Neural cell (in vitro differentiated cells): ENCODE measurements at regions not wholly inside any gene's neighbourhood (a gene's known extent, or its start where the extent isn't known, plus 50 kb on each side); places are given as distances from the start of the nearest gene placed in this dataset.

Experiments
- H2AFZ ChIP-seq: fragments of 200-600, 300-800 bp; sonication (generic), shearing (Covaris generic); 2 replicates; pipeline ENCODE4 v1.6.0; 2014; ENCODE audit warnings: low read depth, mild to moderate bottlenecking, antibody characterized with exemption, low read length, moderate library complexity
- H3F3A ChIP-seq: fragments of 200-600 bp; shearing (Covaris generic); 2 replicates; pipeline ENCODE4 v1.6.1; 2016; ENCODE audit warnings: mild to moderate bottlenecking, moderate library complexity, mixed read lengths, antibody characterized with exemption, low read length; ENCODE audit not compliant: insufficient read depth, poor library complexity, severe bottlenecking
- H3K27ac ChIP-seq: fragments of 200-600, 300-800 bp; sonication (generic), shearing (Covaris generic); 2 replicates; pipeline ENCODE4 v1.5.1; 2014; ENCODE audit warnings: mild to moderate bottlenecking, low read length, moderate library complexity
- H3K27me3 ChIP-seq: fragments of 300-800, 200-600 bp; sonication (generic), shearing (Covaris generic); 2 replicates; pipeline ENCODE4 v1.6.0; 2014; ENCODE audit warnings: mild to moderate bottlenecking, low read depth, low read length, moderate library complexity; ENCODE audit not compliant: insufficient read depth
- H3K36me3 ChIP-seq: fragments of 300-800, 200-600 bp; sonication (generic), shearing (Covaris generic); 2 replicates; pipeline ENCODE4 v1.5.1; 2014; ENCODE audit warnings: mild to moderate bottlenecking, antibody characterized with exemption, low read length, moderate library complexity; ENCODE audit not compliant: insufficient read depth
- H3K4me2 ChIP-seq: fragments of 300-800, 200-600 bp; sonication (generic), shearing (Covaris generic); 2 replicates; pipeline ENCODE4 v1.6.0; 2014; ENCODE audit warnings: mild to moderate bottlenecking, low read length
- H3K4me3 ChIP-seq: fragments of 300-800, 200-600 bp; sonication (generic), shearing (Covaris generic); 2 replicates; pipeline ENCODE4 v1.5.1; 2014; ENCODE audit warnings: mild to moderate bottlenecking, low read length, moderate library complexity
- H3K79me2 ChIP-seq: fragments of 200-600 bp; shearing (Covaris generic); replicated peaks from 2 replicates; pipeline ENCODE4 v1.6.0; 2014; ENCODE audit warnings: mild to moderate bottlenecking, low read length, moderate library complexity; ENCODE audit not compliant: insufficient read depth
- H3K9ac ChIP-seq: fragments of 300-800, 200-600 bp; sonication (generic), shearing (Covaris generic); 2 replicates; pipeline ENCODE4 v1.6.1; 2016; ENCODE audit warnings: mild to moderate bottlenecking, low read length, mixed read lengths
- H3K9me2 ChIP-seq: fragments of 200-600 bp; shearing (Covaris generic); 2 replicates; pipeline ENCODE4 v1.6.1; 2016; ENCODE audit warnings: mild to moderate bottlenecking, low read length, mixed read lengths; ENCODE audit not compliant: insufficient read depth
- H3K9me3 ChIP-seq: fragments of 200-600, 300-800 bp; sonication (generic), shearing (Covaris generic); 2 replicates; pipeline ENCODE4 v1.6.1; 2016; ENCODE audit warnings: mild to moderate bottlenecking, mixed run types, low read length, moderate library complexity, mixed read lengths
- H4K20me1 ChIP-seq: fragments of 200-600 bp; shearing (Covaris generic); 2 replicates; pipeline ENCODE4 v1.6.1; 2016; ENCODE audit warnings: mild to moderate bottlenecking, mixed run types; ENCODE audit not compliant: insufficient read depth
- EP300 ChIP-seq: fragments of 450-650 bp; conservative IDR thresholded peaks from 2 replicates; pipeline ENCODE4 v1.6.1; 2014; ENCODE audit warnings: antibody characterized with exemption, mild to moderate bottlenecking, moderate library complexity; ENCODE audit not compliant: poor library complexity, severe bottlenecking
- EZH2 ChIP-seq: fragments of 200-600, 300-800 bp; shearing (Covaris generic), sonication (generic); IDR thresholded peaks from 2 replicates; pipeline ENCODE4 v1.6.1; 2014; ENCODE audit warnings: antibody characterized with exemption, low read length, borderline replicate concordance, mild to moderate bottlenecking; ENCODE audit not compliant: insufficient read depth, poor library complexity, severe bottlenecking
- MXI1 ChIP-seq: fragments of 450-650 bp; conservative IDR thresholded peaks from 2 replicates; pipeline ENCODE4 v1.6.1; 2014; ENCODE audit warnings: antibody characterized with exemption, mild to moderate bottlenecking; ENCODE audit not compliant: poor library complexity, severe bottlenecking
- POLR2AphosphoS5 ChIP-seq: IDR thresholded peaks from 2 replicates; pipeline ENCODE4 v1.6.1; 2012
- RAD21 ChIP-seq: fragments of 450-650 bp; conservative IDR thresholded peaks from 2 replicates; pipeline ENCODE4 v1.6.1; 2014; ENCODE audit warnings: antibody characterized with exemption, mild to moderate bottlenecking, moderate library complexity
- SMC3 ChIP-seq: fragments of 450-650 bp; conservative IDR thresholded peaks from 2 replicates; pipeline ENCODE4 v1.6.1; 2014; ENCODE audit warnings: antibody characterized with exemption, mild to moderate bottlenecking, moderate library complexity; ENCODE audit not compliant: poor library complexity
- TAF1 ChIP-seq: IDR thresholded peaks from 2 replicates; pipeline ENCODE4 v1.6.1; 2012; ENCODE audit warnings: low read depth
- TF ChIP-seq, protein P1 (sequence below): fragments of 450-650 bp; IDR thresholded peaks from 2 replicates; pipeline ENCODE4 v1.5.1; 2014; ENCODE audit warnings: antibody characterized with exemption, mild to moderate bottlenecking, moderate library complexity; ENCODE audit not compliant: poor library complexity, severe bottlenecking
- TF ChIP-seq, protein P2 (sequence below): IDR thresholded peaks from 2 replicates; pipeline ENCODE4 v1.6.1; 2012; ENCODE audit warnings: borderline replicate concordance

DNA sequence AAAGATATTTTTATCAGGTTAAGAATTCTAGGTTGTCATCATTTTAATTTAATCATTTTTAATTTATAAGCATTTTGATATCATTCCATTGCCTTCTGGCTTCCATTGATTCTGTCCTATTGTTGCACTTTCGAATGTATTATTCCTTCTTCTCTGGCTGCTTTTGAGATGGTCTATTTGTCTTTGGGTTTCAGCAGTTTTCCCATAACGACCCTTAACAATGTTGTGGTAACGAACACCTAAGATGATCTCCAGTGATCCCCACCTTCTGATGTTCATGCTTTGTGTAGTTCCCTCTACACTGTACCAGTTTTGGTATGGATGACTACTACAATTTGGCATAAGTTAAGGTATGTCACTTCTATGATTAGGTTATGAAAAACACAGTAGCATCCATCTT lies 59.9 kb downstream of the MINAR1 start:
- Histone ChIP-seq H3K9me3 (no peaks in the 10 kb centered on the region), H3F3A (no peaks in the 10 kb centered on the region), H3K27me3 (no peaks in the 10 kb centered on the region), H3K9ac (no peak overlapping the region), H4K20me1 (no peaks in the 10 kb centered on the region), H3K27ac (no peak overlapping the region), H3K36me3 (no peaks in the 10 kb centered on the region), H3K9me2 (no peaks in the 10 kb centered on the region), H3K4me3 (no peak overlapping the region), H3K4me2 (no peak overlapping the region), H3K79me2 (no peaks in the 10 kb centered on the region), H2AFZ (no peak overlapping the region)
- TF ChIP-seq POLR2AphosphoS5 (no peak), RAD21 (no peak), EP300 (no peak), MXI1 (no peak), TAF1 (no peak), EZH2 (no peak), SMC3 (no peak)
- TF ChIP-seq, protein P1, sequence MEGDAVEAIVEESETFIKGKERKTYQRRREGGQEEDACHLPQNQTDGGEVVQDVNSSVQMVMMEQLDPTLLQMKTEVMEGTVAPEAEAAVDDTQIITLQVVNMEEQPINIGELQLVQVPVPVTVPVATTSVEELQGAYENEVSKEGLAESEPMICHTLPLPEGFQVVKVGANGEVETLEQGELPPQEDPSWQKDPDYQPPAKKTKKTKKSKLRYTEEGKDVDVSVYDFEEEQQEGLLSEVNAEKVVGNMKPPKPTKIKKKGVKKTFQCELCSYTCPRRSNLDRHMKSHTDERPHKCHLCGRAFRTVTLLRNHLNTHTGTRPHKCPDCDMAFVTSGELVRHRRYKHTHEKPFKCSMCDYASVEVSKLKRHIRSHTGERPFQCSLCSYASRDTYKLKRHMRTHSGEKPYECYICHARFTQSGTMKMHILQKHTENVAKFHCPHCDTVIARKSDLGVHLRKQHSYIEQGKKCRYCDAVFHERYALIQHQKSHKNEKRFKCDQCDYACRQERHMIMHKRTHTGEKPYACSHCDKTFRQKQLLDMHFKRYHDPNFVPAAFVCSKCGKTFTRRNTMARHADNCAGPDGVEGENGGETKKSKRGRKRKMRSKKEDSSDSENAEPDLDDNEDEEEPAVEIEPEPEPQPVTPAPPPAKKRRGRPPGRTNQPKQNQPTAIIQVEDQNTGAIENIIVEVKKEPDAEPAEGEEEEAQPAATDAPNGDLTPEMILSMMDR: no peak
- TF ChIP-seq, protein P2, sequence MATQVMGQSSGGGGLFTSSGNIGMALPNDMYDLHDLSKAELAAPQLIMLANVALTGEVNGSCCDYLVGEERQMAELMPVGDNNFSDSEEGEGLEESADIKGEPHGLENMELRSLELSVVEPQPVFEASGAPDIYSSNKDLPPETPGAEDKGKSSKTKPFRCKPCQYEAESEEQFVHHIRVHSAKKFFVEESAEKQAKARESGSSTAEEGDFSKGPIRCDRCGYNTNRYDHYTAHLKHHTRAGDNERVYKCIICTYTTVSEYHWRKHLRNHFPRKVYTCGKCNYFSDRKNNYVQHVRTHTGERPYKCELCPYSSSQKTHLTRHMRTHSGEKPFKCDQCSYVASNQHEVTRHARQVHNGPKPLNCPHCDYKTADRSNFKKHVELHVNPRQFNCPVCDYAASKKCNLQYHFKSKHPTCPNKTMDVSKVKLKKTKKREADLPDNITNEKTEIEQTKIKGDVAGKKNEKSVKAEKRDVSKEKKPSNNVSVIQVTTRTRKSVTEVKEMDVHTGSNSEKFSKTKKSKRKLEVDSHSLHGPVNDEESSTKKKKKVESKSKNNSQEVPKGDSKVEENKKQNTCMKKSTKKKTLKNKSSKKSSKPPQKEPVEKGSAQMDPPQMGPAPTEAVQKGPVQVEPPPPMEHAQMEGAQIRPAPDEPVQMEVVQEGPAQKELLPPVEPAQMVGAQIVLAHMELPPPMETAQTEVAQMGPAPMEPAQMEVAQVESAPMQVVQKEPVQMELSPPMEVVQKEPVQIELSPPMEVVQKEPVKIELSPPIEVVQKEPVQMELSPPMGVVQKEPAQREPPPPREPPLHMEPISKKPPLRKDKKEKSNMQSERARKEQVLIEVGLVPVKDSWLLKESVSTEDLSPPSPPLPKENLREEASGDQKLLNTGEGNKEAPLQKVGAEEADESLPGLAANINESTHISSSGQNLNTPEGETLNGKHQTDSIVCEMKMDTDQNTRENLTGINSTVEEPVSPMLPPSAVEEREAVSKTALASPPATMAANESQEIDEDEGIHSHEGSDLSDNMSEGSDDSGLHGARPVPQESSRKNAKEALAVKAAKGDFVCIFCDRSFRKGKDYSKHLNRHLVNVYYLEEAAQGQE: no peak

DNA sequence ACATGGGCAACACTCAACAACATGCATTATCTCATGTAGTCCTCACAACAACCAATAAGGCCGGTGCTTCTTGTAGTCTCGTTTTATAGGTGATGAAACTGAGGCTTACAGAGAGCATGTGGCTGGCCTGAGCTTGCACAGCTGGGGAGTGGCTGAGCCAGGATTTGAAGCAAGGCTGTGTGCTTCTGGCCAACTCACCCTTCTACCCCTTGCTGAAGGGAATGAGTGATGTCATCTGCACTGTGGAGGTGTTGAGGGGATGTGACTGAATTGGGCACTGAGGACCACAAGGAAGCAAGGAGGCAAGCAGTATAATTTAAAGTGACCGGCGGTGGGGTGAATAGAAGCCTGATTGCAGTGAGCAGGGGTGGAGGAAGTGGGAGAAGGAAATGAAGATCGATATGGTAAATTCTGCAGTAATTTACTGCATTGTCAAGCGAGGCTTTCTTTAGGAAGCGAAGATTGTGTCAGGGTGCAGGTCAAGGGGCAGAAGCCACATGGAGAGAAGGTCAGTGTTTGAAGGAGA lies 62.3 kb downstream of the MINAR1 start:
- H3K27me3 ChIP-seq: no peaks in the 10 kb centered on the region
- H3K4me3 ChIP-seq: no peak overlapping the region
- no peaks in the 10 kb centered on the region for H3F3A ChIP-seq
- no peaks in the 10 kb centered on the region for H3K9me2 ChIP-seq
- H3K36me3 ChIP-seq: no peaks in the 10 kb centered on the region
- H4K20me1 ChIP-seq: no peaks in the 10 kb centered on the region
- no peaks in the 10 kb centered on the region for H3K9me3 ChIP-seq
- H3K4me2 ChIP-seq: no peak overlapping the region
- no peak overlapping the region for H2AFZ ChIP-seq
- H3K9ac ChIP-seq: no peak overlapping the region
- H3K27ac ChIP-seq: no peak overlapping the region
- TF ChIP-seq, protein P1: no peak
- TF ChIP-seq, protein P2: no peak
- TF ChIP-seq TAF1: no peak
- TF ChIP-seq EP300: no peak
- no peak for TF ChIP-seq EZH2
- H3K79me2 ChIP-seq: no peaks in the 10 kb centered on the region
